ENCODE measurements at regions not wholly inside any gene's neighbourhood (a gene's known extent, or its start where the extent isn't known, plus 50 kb on each side); places are given as distances from the start of the nearest gene placed in this dataset.
"Not testable (repeated sequence)": the region's sequence is repeated elsewhere in the genome, so short reads cannot be mapped to it uniquely, and the experiment has no call there.

DNA sequence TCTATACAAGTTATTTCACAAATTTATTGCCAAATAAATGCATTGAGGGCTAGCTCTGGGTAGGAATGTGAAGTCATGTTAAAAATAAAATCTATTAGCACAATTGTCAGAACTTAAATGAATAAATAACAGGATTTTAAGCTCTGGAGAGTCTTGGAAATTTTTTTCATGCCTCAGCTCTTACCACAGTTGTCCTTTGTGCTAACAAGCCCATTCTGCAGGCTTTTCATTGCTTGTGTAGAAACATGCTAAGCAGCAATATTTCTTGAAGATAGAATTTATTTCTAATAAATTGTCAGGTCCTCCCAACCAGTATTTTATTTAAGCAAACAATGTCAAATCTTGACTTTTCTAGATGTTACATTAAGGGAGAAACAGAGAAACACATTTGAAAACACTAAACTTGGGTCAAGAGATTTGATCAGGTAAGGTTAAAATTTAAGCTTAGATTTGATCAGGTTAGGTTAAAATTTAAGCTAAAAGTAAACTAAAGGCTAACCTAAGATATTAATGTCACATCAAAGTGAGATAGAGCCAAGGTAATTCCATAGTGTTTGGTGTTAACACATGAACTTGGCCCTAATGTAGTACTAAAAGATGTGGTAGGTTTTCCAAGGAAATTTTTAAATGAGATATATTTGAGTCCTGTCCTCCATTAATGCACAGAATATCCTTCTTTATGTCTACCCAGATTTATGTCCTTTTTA lies 179.1 kb upstream of the IL1RAPL1 start:
- H3K4me1 Mint-ChIP-seq = peaks cover 7% of the 10 kb centered on the region
- DNase-seq = no peak
- H3K27me3 Mint-ChIP-seq (ENCODE audit: low read depth, poor library complexity) = peaks cover 6% of the 10 kb centered on the region
- H3K9me3 Mint-ChIP-seq = peaks cover 26% of the 10 kb centered on the region
- TF ChIP-seq, protein P1, sequence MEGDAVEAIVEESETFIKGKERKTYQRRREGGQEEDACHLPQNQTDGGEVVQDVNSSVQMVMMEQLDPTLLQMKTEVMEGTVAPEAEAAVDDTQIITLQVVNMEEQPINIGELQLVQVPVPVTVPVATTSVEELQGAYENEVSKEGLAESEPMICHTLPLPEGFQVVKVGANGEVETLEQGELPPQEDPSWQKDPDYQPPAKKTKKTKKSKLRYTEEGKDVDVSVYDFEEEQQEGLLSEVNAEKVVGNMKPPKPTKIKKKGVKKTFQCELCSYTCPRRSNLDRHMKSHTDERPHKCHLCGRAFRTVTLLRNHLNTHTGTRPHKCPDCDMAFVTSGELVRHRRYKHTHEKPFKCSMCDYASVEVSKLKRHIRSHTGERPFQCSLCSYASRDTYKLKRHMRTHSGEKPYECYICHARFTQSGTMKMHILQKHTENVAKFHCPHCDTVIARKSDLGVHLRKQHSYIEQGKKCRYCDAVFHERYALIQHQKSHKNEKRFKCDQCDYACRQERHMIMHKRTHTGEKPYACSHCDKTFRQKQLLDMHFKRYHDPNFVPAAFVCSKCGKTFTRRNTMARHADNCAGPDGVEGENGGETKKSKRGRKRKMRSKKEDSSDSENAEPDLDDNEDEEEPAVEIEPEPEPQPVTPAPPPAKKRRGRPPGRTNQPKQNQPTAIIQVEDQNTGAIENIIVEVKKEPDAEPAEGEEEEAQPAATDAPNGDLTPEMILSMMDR (IDR thresholded peaks at IDR 0.05) = no peak
- no peak overlapping the region for H3K4me3 Mint-ChIP-seq
- H3K36me3 Mint-ChIP-seq (ENCODE audit: low read depth) = peaks cover 6% of the 10 kb centered on the region
- H3K27ac Mint-ChIP-seq = no peak overlapping the region

DNA sequence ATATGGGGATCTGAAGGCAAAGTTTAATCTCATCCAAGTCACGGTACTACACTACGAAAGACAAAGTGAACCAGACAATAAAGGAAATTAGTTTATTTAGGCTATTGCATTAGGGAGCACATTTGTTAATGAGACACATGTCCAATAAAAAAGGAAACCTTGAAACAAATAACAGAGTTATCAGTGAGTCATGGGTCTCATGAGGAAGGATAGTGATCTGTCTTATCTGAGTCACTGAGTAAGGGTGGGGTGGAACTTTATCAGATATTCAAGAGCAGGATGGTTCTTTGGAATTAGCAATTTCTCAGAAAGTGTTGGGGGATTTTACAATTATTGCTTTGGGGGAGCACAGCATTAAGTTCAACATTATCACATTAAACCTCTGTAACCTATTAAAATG lies 188.9 kb upstream of the IL1RAPL1 start:
- Mint-ChIP-seq H3K4me3 (no peak overlapping the region), H3K27ac (no peak overlapping the region), H3K4me1 (no peaks in the 10 kb centered on the region), H3K36me3 (ENCODE audit: low read depth) (no peaks in the 10 kb centered on the region), H3K9me3 (peaks cover 5% of the 10 kb centered on the region), H3K27me3 (ENCODE audit: low read depth, poor library complexity) (no peaks in the 10 kb centered on the region)
- no peak for DNase-seq
- TF ChIP-seq, protein P1 (IDR thresholded peaks at IDR 0.05) = no peak

DNA sequence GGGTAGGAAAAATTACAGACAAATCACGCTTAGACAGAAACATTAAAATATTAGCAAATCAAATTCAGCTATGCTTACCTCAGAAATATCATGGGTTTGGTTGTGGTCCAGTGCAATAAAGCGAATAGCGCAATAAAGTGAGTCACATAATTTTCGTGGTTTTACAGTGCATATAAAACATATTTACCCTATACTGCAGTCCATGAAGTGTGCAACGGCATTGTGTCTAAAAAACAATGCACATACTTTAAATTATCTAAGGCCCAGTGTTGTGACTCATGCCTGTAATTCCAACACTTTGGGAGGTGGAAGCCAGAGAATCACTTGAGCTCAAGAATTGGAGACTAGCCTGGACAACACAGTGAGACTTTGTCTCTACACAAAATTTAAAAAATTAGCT lies 195.7 kb upstream of the IL1RAPL1 start:
- Mint-ChIP-seq H3K4me3 (no peak overlapping the region), H3K27me3 (ENCODE audit: low read depth, poor library complexity) (no peaks in the 10 kb centered on the region), H3K4me1 (no peaks in the 10 kb centered on the region), H3K9me3 (no peaks in the 10 kb centered on the region), H3K36me3 (ENCODE audit: low read depth) (no peaks in the 10 kb centered on the region), H3K27ac (no peak overlapping the region)
- TF ChIP-seq, protein P1 (IDR thresholded peaks at IDR 0.05) = no peak
- no peak for DNase-seq

DNA sequence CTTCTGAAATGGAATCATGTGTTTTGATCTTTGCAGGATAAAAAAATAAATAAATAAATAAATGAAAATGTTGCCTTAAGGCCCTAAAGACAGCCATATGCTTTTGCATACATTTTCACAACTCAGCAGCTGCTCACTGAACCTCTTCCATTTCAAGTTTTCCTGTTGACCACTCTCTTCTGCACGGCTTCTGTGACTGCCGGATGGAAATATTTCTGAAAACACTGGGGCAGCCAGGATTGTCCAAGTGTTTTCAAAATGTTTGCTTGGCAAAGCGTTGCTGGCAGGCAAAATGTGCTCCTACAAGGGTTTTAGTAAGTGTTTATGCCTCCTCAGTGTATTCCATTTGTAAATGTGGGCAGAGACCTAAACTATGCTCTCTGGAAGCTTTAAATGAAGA lies 208.1 kb upstream of the IL1RAPL1 start:
- no peak overlapping the region for H3K4me3 Mint-ChIP-seq
- peaks cover 15% of the 10 kb centered on the region for H3K4me1 Mint-ChIP-seq
- H3K36me3 Mint-ChIP-seq (ENCODE audit: low read depth) = no peaks in the 10 kb centered on the region
- TF ChIP-seq, protein P1 (IDR thresholded peaks at IDR 0.05) = no peak
- no peak overlapping the region for H3K27ac Mint-ChIP-seq
- H3K27me3 Mint-ChIP-seq (ENCODE audit: low read depth, poor library complexity) = no peaks in the 10 kb centered on the region
- no peaks in the 10 kb centered on the region for H3K9me3 Mint-ChIP-seq
- DNase-seq = no peak

DNA sequence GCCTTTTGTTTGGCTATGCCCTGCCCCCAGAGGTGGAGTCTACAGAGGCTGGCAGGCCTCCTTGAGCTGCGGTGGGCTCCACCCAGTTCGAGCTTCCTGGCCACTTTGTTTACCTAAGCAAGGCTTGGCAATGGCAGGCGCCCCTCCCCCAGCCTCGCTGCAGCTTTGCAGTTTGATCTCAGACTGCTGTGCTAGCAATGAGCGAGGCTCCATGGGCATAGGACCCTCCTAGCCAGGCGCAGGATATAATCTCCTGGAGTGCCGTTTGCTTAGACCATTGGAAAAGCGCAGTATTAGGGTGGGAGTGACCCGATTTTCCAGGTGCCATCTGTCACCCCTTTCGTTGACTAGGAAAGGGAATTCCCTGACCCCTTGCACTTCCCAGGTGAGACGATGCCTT lies 219.6 kb upstream of the IL1RAPL1 start:
- H3K4me1 Mint-ChIP-seq; H3K4me3 Mint-ChIP-seq; DNase-seq; H3K27ac Mint-ChIP-seq; H3K36me3 Mint-ChIP-seq (ENCODE audit: low read depth); H3K27me3 Mint-ChIP-seq (ENCODE audit: low read depth, poor library complexity): not testable (repeated sequence)
- peaks cover 50% of the 10 kb centered on the region for H3K9me3 Mint-ChIP-seq

DNA sequence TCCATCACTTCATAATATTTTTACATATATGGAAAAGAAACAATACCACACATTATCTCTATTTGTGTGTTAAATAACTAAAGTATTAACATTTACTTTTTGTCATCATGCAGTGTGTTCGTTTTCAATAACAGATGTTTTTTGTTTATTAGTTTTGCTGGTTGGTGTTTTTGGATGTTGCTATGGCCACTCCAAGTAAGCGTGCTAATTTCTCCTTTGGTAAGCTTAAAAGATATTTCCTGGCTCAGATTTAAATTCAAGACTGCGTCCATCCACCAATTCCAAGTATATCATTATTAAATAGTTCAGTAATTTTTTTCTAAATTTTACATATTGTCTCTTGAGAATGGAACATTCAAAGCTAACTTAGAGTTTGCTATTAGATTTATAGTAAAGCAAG lies 235.4 kb upstream of the IL1RAPL1 start:
- no peak for DNase-seq
- no peaks in the 10 kb centered on the region for H3K27me3 Mint-ChIP-seq (ENCODE audit: low read depth, poor library complexity)
- TF ChIP-seq, protein P1 (IDR thresholded peaks at IDR 0.05) = no peak
- H3K27ac Mint-ChIP-seq = no peak overlapping the region
- no peaks in the 10 kb centered on the region for H3K9me3 Mint-ChIP-seq
- no peaks in the 10 kb centered on the region for H3K4me1 Mint-ChIP-seq
- no peaks in the 10 kb centered on the region for H3K36me3 Mint-ChIP-seq (ENCODE audit: low read depth)
- H3K4me3 Mint-ChIP-seq = no peak overlapping the region

Data from nephron progenitor cell (in vitro differentiated cells).